HepG2 (cell line): ENCODE measurements at regions not wholly inside any gene's neighbourhood (a gene's known extent, or its start where the extent isn't known, plus 50 kb on each side); places are given as distances from the start of the nearest gene placed in this dataset.

Experiments used
- ATAC-seq: fragments of 200-7000 bp; cut with Tn5 transposase; 3 replicates; pipeline ENCODE4 v1.9.1; 2020; ENCODE audit warnings: mild to moderate bottlenecking, moderate library complexity
- BruUV-seq: library from RNA; stranded (reverse); fragments of 400-500 nt; replicated peaks from 2 replicates; lab custom pipeline; 2021; lab: Mats Ljungman, UMichigan
- CTCF ChIA-PET: fragments of 300-600 bp; formaldehyde crosslinking; extraction: SDS; loops from one replicate; lab custom pipeline; 2021; ENCODE audit warnings: low total read pairs, inconsistent platforms, low intra/inter-chr PET ratio; lab: Yijun Ruan, JAX
- POLR2A ChIA-PET: fragments of 350-600 bp; sonication (Branson Sonifier 250); formaldehyde crosslinking; loops from one replicate; lab custom pipeline; 2020; ENCODE audit warnings: antibody characterized with exemption, inconsistent platforms; lab: Yijun Ruan, JAX
- DNase-seq: peaks from one replicate; pipeline ENCODE4 v3.0.0-alpha.2; 2015; ENCODE audit warnings: low spot score
- FAIRE-seq: peaks from 3 replicates; lab custom pipeline; 2011; peaks lifted over from hg19 to GRCh38; lab: Jason Lieb, UNC
- H2AFZ ChIP-seq: one replicate; pipeline ENCODE4 v1.6.1; 2011; ENCODE audit warnings: low read length, inconsistent platforms
- H3K27ac ChIP-seq: fragments of 300-600 bp; 3 replicates; pipeline ENCODE4 v1.8.0; 2011; ENCODE audit warnings: mixed run types, mild to moderate bottlenecking, mixed read lengths, low read length, inconsistent platforms; ENCODE audit not compliant: insufficient read depth; ENCODE audit errors: extremely low read length
- H3K27me3 ChIP-seq, 2 experiments: fragments of 200-600 bp in 1 of 2; 2 replicates in 1 of 2; 3 replicates in 1 of 2; pipeline versions ENCODE4 v1.6.0 to v1.8.0; 2011; ENCODE audit warnings: low read length in 2 of 2, mild to moderate bottlenecking in 2 of 2, moderate library complexity in 2 of 2, inconsistent platforms in 1 of 2; ENCODE audit not compliant: insufficient read depth in 2 of 2, control insufficient read depth in 1 of 2
- H3K36me3 ChIP-seq, 2 experiments: fragments of 200-600 bp in 1 of 2; replicated peaks in 1 of 2; 2 replicates in 1 of 2; 3 replicates in 1 of 2; pipeline versions ENCODE4 v1.5.1 to v1.8.0; 2011; ENCODE audit warnings: low read length in 2 of 2, inconsistent platforms in 1 of 2; ENCODE audit not compliant: insufficient read depth in 2 of 2, control insufficient read depth in 1 of 2
- H3K4me1 ChIP-seq: 2 replicates; pipeline ENCODE4 v1.5.1; 2012; ENCODE audit warnings: low read length, inconsistent platforms; ENCODE audit not compliant: insufficient read depth
- H3K4me2 ChIP-seq: 2 replicates; pipeline ENCODE4 v1.6.0; 2011; ENCODE audit warnings: low read depth, low read length, inconsistent platforms
- H3K4me3 ChIP-seq, 3 experiments: fragments of 200-600 bp in 1 of 3; sonication (generic), shearing (Covaris generic) in 1 of 3; replicated peaks in 1 of 3; 2 replicates each; pipeline ENCODE4 v1.5.1; 2011 to 2016; ENCODE audit warnings: low read length in 3 of 3, inconsistent platforms in 2 of 3, low read depth in 2 of 3, mild to moderate bottlenecking in 2 of 3, control low read depth in 1 of 3, mixed read lengths in 1 of 3; ENCODE audit not compliant: insufficient read depth in 1 of 3
- H3K79me2 ChIP-seq: one replicate; pipeline ENCODE4 v1.6.1; 2011; ENCODE audit warnings: low read length, inconsistent platforms; ENCODE audit not compliant: insufficient read depth
- H3K9ac ChIP-seq: 2 replicates; pipeline ENCODE4 v1.6.0; 2011; ENCODE audit warnings: mild to moderate bottlenecking, low read depth, low read length, inconsistent platforms; ENCODE audit not compliant: insufficient read depth
- H3K9me3 ChIP-seq: 2 replicates; pipeline ENCODE4 v1.5.1; 2012; ENCODE audit warnings: mild to moderate bottlenecking, low read length
- H4K20me1 ChIP-seq: 2 replicates; pipeline ENCODE4 v1.6.0; 2011; ENCODE audit warnings: inconsistent platforms, mild to moderate bottlenecking, low read length, moderate library complexity; ENCODE audit not compliant: insufficient read depth
- AGO2 ChIP-seq: fragments of 200-400 bp; formaldehyde crosslinking; optimal IDR thresholded peaks from 2 replicates; pipeline ENCODE3; 2017; ENCODE audit warnings: mild to moderate bottlenecking, low read depth, low read length, moderate library complexity
- ATF1 ChIP-seq: IDR thresholded peaks from 2 replicates; pipeline ENCODE4 v1.6.1; 2016; ENCODE audit warnings: mild to moderate bottlenecking, control low read depth
- CAMTA2 ChIP-seq: sonication (generic); formaldehyde crosslinking; IDR thresholded peaks from 2 replicates; pipeline ENCODE4 v1.4.0; 2020; ENCODE audit warnings: mild to moderate bottlenecking, missing genetic modification reagents, borderline replicate concordance
- CTCF ChIP-seq: sonication (generic); formaldehyde crosslinking; IDR thresholded peaks from 2 replicates; pipeline ENCODE4 v1.5.0; 2020; ENCODE audit warnings: mild to moderate bottlenecking, missing genetic modification reagents, moderate library complexity
- HMG20B ChIP-seq: conservative IDR thresholded peaks from 2 replicates; pipeline ENCODE4 v1.6.1; 2016; ENCODE audit warnings: missing genetic modification reagents, missing compliant biosample characterization
- KMT2B ChIP-seq: IDR thresholded peaks from 2 replicates; pipeline ENCODE4 v1.6.1; 2016; ENCODE audit warnings: missing genetic modification reagents, missing compliant biosample characterization
- MAF1 ChIP-seq: sonication (generic); formaldehyde crosslinking; IDR thresholded peaks from 2 replicates; pipeline ENCODE4 v1.5.0; 2020; ENCODE audit warnings: missing genetic modification reagents, borderline replicate concordance
- MTF1 ChIP-seq: sonication (generic); formaldehyde crosslinking; IDR thresholded peaks from 2 replicates; pipeline ENCODE4 v1.5.0; 2020; ENCODE audit warnings: missing genetic modification reagents
- NFIB ChIP-seq: sonication (generic); formaldehyde crosslinking; IDR thresholded peaks from 2 replicates; pipeline ENCODE4 v1.9.0; 2021; ENCODE audit warnings: missing genetic modification reagents, mild to moderate bottlenecking, borderline replicate concordance
- PPARG ChIP-seq: conservative IDR thresholded peaks from 2 replicates; pipeline ENCODE4 v1.6.1; 2016; ENCODE audit warnings: missing biosample characterization, missing genetic modification reagents
- SALL1 ChIP-seq: sonication (generic); formaldehyde crosslinking; IDR thresholded peaks from 2 replicates; pipeline ENCODE4 v1.8.0; 2022; ENCODE audit warnings: mild to moderate bottlenecking, missing genetic modification reagents
- SCMH1 ChIP-seq: sonication (generic); formaldehyde crosslinking; IDR thresholded peaks from 2 replicates; pipeline ENCODE4 v1.9.0; 2021; ENCODE audit warnings: missing genetic modification reagents, mild to moderate bottlenecking, borderline replicate concordance
- SOX6 ChIP-seq, 2 experiments: fragments of 450-650 bp in 1 of 2; sonication (generic) in 1 of 2; formaldehyde crosslinking in 1 of 2; IDR thresholded peaks; 2 replicates each; pipeline versions ENCODE4 v1.4.0 to v1.6.1; 2017 to 2020; ENCODE audit warnings: antibody characterized with exemption in 1 of 2, mild to moderate bottlenecking in 1 of 2, missing genetic modification reagents in 1 of 2
- SPEN ChIP-seq: sonication (generic); formaldehyde crosslinking; IDR thresholded peaks from 2 replicates; pipeline ENCODE4 v1.5.1; 2020; ENCODE audit warnings: low read depth, mild to moderate bottlenecking, missing genetic modification reagents
- TAF15 ChIP-seq: fragments of 200-400 bp; formaldehyde crosslinking; IDR thresholded peaks from one replicate; pipeline ENCODE4 v1.6.1; 2018; ENCODE audit warnings: mild to moderate bottlenecking, low read depth, low read length; ENCODE audit not compliant: poor library complexity, severe bottlenecking
- TBX2 ChIP-seq: sonication (generic); formaldehyde crosslinking; IDR thresholded peaks from 2 replicates; pipeline ENCODE4 v1.5.0; 2020; ENCODE audit warnings: missing genetic modification reagents, mild to moderate bottlenecking, borderline replicate concordance
- ZMYM4 ChIP-seq: sonication (generic); formaldehyde crosslinking; IDR thresholded peaks from 2 replicates; pipeline ENCODE4 v1.8.1; 2023; ENCODE audit warnings: mild to moderate bottlenecking, missing genetic modification reagents
- ZNF530 ChIP-seq: sonication (generic); formaldehyde crosslinking; IDR thresholded peaks from 2 replicates; pipeline ENCODE4 v1.5.0; 2020; ENCODE audit warnings: low read depth, mild to moderate bottlenecking, missing genetic modification reagents
- ZNF605 ChIP-seq: sonication (generic); formaldehyde crosslinking; IDR thresholded peaks from 2 replicates; pipeline ENCODE4 v1.8.0; 2022; ENCODE audit warnings: mild to moderate bottlenecking, missing genetic modification reagents
- ZNF619 ChIP-seq: sonication (generic); formaldehyde crosslinking; IDR thresholded peaks from 2 replicates; pipeline ENCODE4 v1.4.0; 2020; ENCODE audit warnings: mild to moderate bottlenecking, missing genetic modification reagents
- ZNF674 ChIP-seq: sonication (generic); formaldehyde crosslinking; IDR thresholded peaks from 2 replicates; pipeline ENCODE4 v1.5.0; 2020; ENCODE audit warnings: low read depth, mild to moderate bottlenecking, missing genetic modification reagents
- ZNF878 ChIP-seq: sonication (generic); formaldehyde crosslinking; IDR thresholded peaks from 2 replicates; pipeline ENCODE4 v1.8.1; 2023; ENCODE audit warnings: mild to moderate bottlenecking, missing genetic modification reagents, moderate library complexity
- ZSCAN21 ChIP-seq: sonication (generic); formaldehyde crosslinking; IDR thresholded peaks from 2 replicates; pipeline ENCODE4 v1.8.0; 2022; ENCODE audit warnings: mild to moderate bottlenecking, missing genetic modification reagents, moderate library complexity, borderline replicate concordance
- WGBS: methylation state at CpG from one replicate; pipeline ENCODE4 v1.1.6; 2017; ENCODE audit warnings: low lambda C conversion rate; 5-methylcytosine and 5-hydroxymethylcytosine counted together
- in situ Hi-C: cut with HindIII; loops from 2 replicates; pipeline ENCODE4 v1.10.0; 2017; ENCODE audit warnings: low pct_unique_long_range_greater_than_20kb; ENCODE audit not compliant: extremely low pct_ligation_motif_present
- intact Hi-C: fragments of 100-400 bp; cut with micrococcal nuclease; formaldehyde crosslinking; loops from one replicate; pipeline ENCODE4 v1.10.0; 2022; ENCODE audit not compliant: unreplicated experiment

GRCh38 chr17:72419866-72420774, 299.3 kb downstream of the SOX9 start (continued):
- no peak for TF ChIP-seq TAF15
- 0 out of 2 replicates have a peak, but pooled peaks have one; percentile 33 for TF ChIP-seq TBX2
- peak; percentile 71; the same call in 1 of the 2 replicates for TF ChIP-seq ZNF619 (CRISPR knock-in tag)
- peak; percentile 34 for TF ChIP-seq CTCF (CRISPR knock-in tag)
- peak; percentile 30; the same call in 1 of the 2 replicates for TF ChIP-seq SALL1 (CRISPR knock-in tag)
- peak; percentile 78 for TF ChIP-seq AGO2
- no peak for TF ChIP-seq ZSCAN21 (CRISPR knock-in tag)
- TF ChIP-seq SPEN (CRISPR knock-in tag), result peak; percentile 41; the same call in 1 of the 2 replicates
- no peak for TF ChIP-seq SOX6 (IDR thresholded peaks at IDR 0.05)
- no peak for TF ChIP-seq SOX6 (CRISPR knock-in tag; IDR thresholded peaks at IDR 0.05)
- TF ChIP-seq, all 625 proteins: peak for 38

- in situ Hi-C loops (no loop called here), intact Hi-C loops (loop anchor here (5.0 kb wide), 1 partner anchor 47 kb away; no protein-coding TSS in a partner anchor)
- POLR2A ChIA-PET, result interaction anchor here (0.6 to 4.2 kb wide), 15 partner anchors 9 to 423 kb away, joined by 3 to 81 read pairs (median 5); partner anchors contain the start of gene SOX9
- no TSS peak for BruUV-seq
- H3K4me3 ChIP-seq, result peak overlapping the region in 1 of 3 experiments; percentile 31; a peak in 2 of 6 replicates
- CTCF ChIA-PET, result no interaction called here
- H4K20me1 ChIP-seq, result no peaks in the 10 kb centered on the region
- 67% methylated on average over 6 of the region's 8 CpGs for WGBS
- H3K4me1 ChIP-seq, result peaks cover 86% of the 10 kb centered on the region
- no peak overlapping the region for H2AFZ ChIP-seq
- H3K79me2 ChIP-seq, result peaks cover 72% of the 10 kb centered on the region
- ATAC-seq (peak; percentile 2), DNase-seq (no peak), FAIRE-seq (no peak)
- H3K4me2 ChIP-seq, result peak overlapping the region; percentile 59
- peak overlapping the region; percentile 77 for H3K9ac ChIP-seq
- H3K27ac ChIP-seq, result peak overlapping the region; percentile 83
- peaks cover 13 to 33% of the 10 kb centered on the region in 2 experiments for H3K36me3 ChIP-seq
- H3K27me3 ChIP-seq, result no peaks in the 10 kb centered on the region
- H3K9me3 ChIP-seq, result peaks cover 22% of the 10 kb centered on the region
- TF ChIP-seq KMT2B (CRISPR knock-in tag), result no peak
- no peak for TF ChIP-seq ZNF605
- no peak for TF ChIP-seq ZNF878
- no peak for TF ChIP-seq ZNF674 (CRISPR knock-in tag)
- TF ChIP-seq ZMYM4 (CRISPR knock-in tag), result 0 out of 2 replicates have a peak, but pooled peaks have one; percentile 6
- no peak for TF ChIP-seq ZNF530 (CRISPR knock-in tag)
- no peak for TF ChIP-seq PPARG (CRISPR knock-in tag)
- no peak for TF ChIP-seq MTF1
- TF ChIP-seq CAMTA2 (CRISPR knock-in tag), result no peak
- no peak for TF ChIP-seq ATF1 (CRISPR knock-in tag)
- no peak for TF ChIP-seq NFIB (CRISPR knock-in tag)
- no peak for TF ChIP-seq HMG20B
- no peak for TF ChIP-seq SCMH1
- no peak for TF ChIP-seq MAF1 (CRISPR knock-in tag)
Measured at GRCh38 chr17:72420775-72421127, 299.9 kb downstream of the SOX9 start.
